ENCODE measurements at regions not wholly inside any gene's neighbourhood (a gene's known extent, or its start where the extent isn't known, plus 50 kb on each side); places are given as distances from the start of the nearest gene placed in this dataset.

DNA sequence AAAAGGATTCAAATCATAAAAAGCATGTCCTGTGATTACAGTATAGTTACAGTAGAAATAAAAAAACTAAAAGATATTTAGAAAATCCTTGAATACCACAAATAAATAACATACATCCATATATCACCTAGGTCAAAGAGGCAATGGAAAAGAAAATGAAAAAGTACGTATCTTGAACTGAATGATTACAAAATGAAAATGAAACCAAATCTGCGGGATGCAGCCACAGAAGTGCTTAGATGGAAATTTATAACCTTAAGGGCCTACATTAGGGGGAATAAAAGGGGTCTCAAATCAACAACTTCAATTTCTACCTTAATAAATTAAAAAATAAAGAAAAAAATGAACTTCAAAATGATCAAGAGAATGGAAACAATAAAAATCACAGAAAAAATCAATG is 879.0 kb upstream of the CELF2 start:
- TF ChIP-seq POLR2A (IDR thresholded peaks at IDR 0.05): no peak
- TF ChIP-seq, protein P1, sequence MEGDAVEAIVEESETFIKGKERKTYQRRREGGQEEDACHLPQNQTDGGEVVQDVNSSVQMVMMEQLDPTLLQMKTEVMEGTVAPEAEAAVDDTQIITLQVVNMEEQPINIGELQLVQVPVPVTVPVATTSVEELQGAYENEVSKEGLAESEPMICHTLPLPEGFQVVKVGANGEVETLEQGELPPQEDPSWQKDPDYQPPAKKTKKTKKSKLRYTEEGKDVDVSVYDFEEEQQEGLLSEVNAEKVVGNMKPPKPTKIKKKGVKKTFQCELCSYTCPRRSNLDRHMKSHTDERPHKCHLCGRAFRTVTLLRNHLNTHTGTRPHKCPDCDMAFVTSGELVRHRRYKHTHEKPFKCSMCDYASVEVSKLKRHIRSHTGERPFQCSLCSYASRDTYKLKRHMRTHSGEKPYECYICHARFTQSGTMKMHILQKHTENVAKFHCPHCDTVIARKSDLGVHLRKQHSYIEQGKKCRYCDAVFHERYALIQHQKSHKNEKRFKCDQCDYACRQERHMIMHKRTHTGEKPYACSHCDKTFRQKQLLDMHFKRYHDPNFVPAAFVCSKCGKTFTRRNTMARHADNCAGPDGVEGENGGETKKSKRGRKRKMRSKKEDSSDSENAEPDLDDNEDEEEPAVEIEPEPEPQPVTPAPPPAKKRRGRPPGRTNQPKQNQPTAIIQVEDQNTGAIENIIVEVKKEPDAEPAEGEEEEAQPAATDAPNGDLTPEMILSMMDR (IDR thresholded peaks at IDR 0.05): no peak

All from esophagus squamous epithelium (tissue), 4 donors.